ENCODE measurements at regions not wholly inside any gene's neighbourhood (a gene's known extent, or its start where the extent isn't known, plus 50 kb on each side); places are given as distances from the start of the nearest gene placed in this dataset.
"Not testable (repeated sequence)": the region's sequence is repeated elsewhere in the genome, so short reads cannot be mapped to it uniquely, and the experiment has no call there.

DNA sequence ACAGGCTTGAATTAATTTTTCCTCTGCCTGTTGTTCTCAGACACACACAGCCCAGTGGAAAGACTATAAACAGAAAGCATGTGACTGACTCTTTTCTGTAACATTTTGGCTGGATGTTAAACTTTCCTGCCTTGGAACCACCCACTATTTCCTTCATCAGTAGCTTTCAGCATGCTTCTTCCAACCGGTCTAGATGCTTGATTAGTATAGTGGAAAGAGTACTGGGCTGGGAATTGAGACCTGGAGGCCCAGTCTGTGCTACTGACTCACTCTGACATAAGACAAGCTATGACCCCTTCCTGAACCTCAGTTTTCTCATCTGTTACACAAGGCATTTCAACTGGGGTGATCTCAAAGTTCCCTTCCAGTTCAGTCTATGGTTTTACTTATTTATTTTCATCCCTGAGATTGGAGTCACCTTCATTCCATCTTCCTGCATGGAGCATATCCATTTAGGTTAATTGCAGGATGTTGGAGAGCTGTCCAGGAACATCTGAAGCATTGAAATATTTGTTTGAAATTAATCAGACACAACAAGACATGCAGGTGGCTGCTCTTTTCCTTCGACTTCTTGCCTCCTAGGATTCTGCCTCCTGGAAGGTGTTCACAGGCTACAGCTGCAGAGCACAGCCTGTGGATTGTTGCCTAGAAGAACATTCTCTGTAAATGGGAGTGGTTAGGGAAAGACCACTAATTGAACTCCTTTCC, 173.4 kb downstream of the RTL9 start:
- Histone ChIP-seq H3K9ac (ENCODE audit: low read length) (no peak overlapping the region), H3K4me2 (ENCODE audit: low read length) (no peak overlapping the region), H3K36me3 (ENCODE audit: insufficient read depth, low read length) (no peaks in the 10 kb centered on the region), H4K20me1 (ENCODE audit: insufficient read depth, low read length) (no peaks in the 10 kb centered on the region), H3K79me2 (ENCODE audit: insufficient read depth, low read length) (no peaks in the 10 kb centered on the region), H3K9me3 (ENCODE audit: low read length) (no peaks in the 10 kb centered on the region), H3K4me3 (ENCODE audit: low read depth, low read length, poor library complexity, severe bottlenecking) (no peak overlapping the region), H3F3A (ENCODE audit: insufficient read depth, low read length) (no peaks in the 10 kb centered on the region), H2AFZ (ENCODE audit: low read length) (no peak overlapping the region), H3K4me1 (ENCODE audit: insufficient read depth, low read length, severe bottlenecking) (no peaks in the 10 kb centered on the region), H3K27ac (ENCODE audit: low read depth, low read length, poor library complexity, severe bottlenecking) (no peak overlapping the region), H3K9me2 (ENCODE audit: low read depth, low read length) (no peaks in the 10 kb centered on the region), H3K27me3 (ENCODE audit: insufficient read depth, low read length) (no peaks in the 10 kb centered on the region)
- TF ChIP-seq, protein P1, sequence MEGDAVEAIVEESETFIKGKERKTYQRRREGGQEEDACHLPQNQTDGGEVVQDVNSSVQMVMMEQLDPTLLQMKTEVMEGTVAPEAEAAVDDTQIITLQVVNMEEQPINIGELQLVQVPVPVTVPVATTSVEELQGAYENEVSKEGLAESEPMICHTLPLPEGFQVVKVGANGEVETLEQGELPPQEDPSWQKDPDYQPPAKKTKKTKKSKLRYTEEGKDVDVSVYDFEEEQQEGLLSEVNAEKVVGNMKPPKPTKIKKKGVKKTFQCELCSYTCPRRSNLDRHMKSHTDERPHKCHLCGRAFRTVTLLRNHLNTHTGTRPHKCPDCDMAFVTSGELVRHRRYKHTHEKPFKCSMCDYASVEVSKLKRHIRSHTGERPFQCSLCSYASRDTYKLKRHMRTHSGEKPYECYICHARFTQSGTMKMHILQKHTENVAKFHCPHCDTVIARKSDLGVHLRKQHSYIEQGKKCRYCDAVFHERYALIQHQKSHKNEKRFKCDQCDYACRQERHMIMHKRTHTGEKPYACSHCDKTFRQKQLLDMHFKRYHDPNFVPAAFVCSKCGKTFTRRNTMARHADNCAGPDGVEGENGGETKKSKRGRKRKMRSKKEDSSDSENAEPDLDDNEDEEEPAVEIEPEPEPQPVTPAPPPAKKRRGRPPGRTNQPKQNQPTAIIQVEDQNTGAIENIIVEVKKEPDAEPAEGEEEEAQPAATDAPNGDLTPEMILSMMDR (IDR thresholded peaks at IDR 0.05; ENCODE audit: low read length), result no peak
- TF ChIP-seq EZH2 (IDR thresholded peaks at IDR 0.05; ENCODE audit: borderline replicate concordance, low read length), result no peak

DNA sequence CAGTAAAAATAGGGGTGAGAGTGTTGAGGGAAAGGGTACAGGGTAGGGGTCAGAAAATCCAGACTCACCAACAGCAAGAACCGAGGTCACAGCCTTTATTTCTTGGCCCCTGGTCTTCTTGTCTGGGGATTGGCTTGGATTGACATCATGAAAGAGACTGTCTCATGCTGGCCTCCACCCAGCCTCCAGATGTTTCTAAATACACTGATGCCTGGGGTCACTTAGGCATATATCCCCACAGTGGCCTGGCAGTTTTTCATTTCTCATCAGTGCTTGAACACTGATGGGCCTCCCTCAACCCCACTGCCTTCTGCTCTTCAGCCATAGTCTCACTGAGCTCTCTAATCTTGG, 173.9 kb downstream of the RTL9 start:
- Histone ChIP-seq H3K36me3 (ENCODE audit: insufficient read depth, low read length) (no peaks in the 10 kb centered on the region), H3K9me2 (ENCODE audit: low read depth, low read length) (no peaks in the 10 kb centered on the region), H3K79me2 (ENCODE audit: insufficient read depth, low read length) (no peaks in the 10 kb centered on the region), H3K9me3 (ENCODE audit: low read length) (no peaks in the 10 kb centered on the region), H3K27ac (ENCODE audit: low read depth, low read length, poor library complexity, severe bottlenecking) (no peak overlapping the region), H3K9ac (ENCODE audit: low read length) (no peak overlapping the region), H4K20me1 (ENCODE audit: insufficient read depth, low read length) (no peaks in the 10 kb centered on the region), H3K4me2 (ENCODE audit: low read length) (no peak overlapping the region), H3K4me1 (ENCODE audit: insufficient read depth, low read length, severe bottlenecking) (no peaks in the 10 kb centered on the region), H3K27me3 (ENCODE audit: insufficient read depth, low read length) (no peaks in the 10 kb centered on the region), H2AFZ (ENCODE audit: low read length) (no peak overlapping the region), H3F3A (ENCODE audit: insufficient read depth, low read length) (no peaks in the 10 kb centered on the region), H3K4me3 (ENCODE audit: low read depth, low read length, poor library complexity, severe bottlenecking) (no peak overlapping the region)
- TF ChIP-seq EZH2 (IDR thresholded peaks at IDR 0.05; ENCODE audit: borderline replicate concordance, low read length), result no peak
- TF ChIP-seq, protein P1 (IDR thresholded peaks at IDR 0.05; ENCODE audit: low read length), result no peak

DNA sequence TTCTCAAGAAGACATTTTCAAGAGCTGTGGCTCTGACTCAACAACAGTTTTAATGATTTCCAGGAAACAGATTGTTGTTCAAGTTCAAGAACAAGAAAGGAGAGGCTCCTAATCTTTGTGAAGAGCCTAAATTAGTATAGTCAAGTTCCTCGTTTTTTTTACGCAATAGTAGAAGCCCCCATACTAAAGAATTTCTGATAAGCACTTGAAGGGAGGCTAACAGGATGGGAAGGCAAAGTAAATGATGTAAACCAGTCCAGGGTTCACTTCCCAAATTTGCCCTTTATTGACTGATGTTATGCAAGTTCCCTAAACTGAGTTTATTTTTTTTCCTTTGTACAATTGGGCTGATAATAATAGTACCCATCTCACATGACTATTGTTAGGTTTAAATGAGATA, 178.2 kb downstream of the RTL9 start:
- Histone ChIP-seq H3K9ac (ENCODE audit: low read length) (no peak overlapping the region), H3K4me3 (ENCODE audit: low read depth, low read length, poor library complexity, severe bottlenecking) (no peak overlapping the region), H3K9me2 (ENCODE audit: low read depth, low read length) (no peaks in the 10 kb centered on the region), H3K79me2 (ENCODE audit: insufficient read depth, low read length) (no peaks in the 10 kb centered on the region), H3K27ac (ENCODE audit: low read depth, low read length, poor library complexity, severe bottlenecking) (no peak overlapping the region), H4K20me1 (ENCODE audit: insufficient read depth, low read length) (no peaks in the 10 kb centered on the region), H3K36me3 (ENCODE audit: insufficient read depth, low read length) (no peaks in the 10 kb centered on the region), H3K27me3 (ENCODE audit: insufficient read depth, low read length) (no peaks in the 10 kb centered on the region), H2AFZ (ENCODE audit: low read length) (no peak overlapping the region), H3F3A (ENCODE audit: insufficient read depth, low read length) (no peaks in the 10 kb centered on the region), H3K4me1 (ENCODE audit: insufficient read depth, low read length, severe bottlenecking) (no peaks in the 10 kb centered on the region), H3K4me2 (ENCODE audit: low read length) (no peak overlapping the region), H3K9me3 (ENCODE audit: low read length) (no peaks in the 10 kb centered on the region)
- no peak for TF ChIP-seq EZH2 (IDR thresholded peaks at IDR 0.05; ENCODE audit: borderline replicate concordance, low read length)

GRCh38 chrX:110541266-110541665, 182.6 kb downstream of the RTL9 start:
- no peaks in the 10 kb centered on the region for H3F3A ChIP-seq (ENCODE audit: insufficient read depth, low read length)
- no peaks in the 10 kb centered on the region for H3K27me3 ChIP-seq (ENCODE audit: insufficient read depth, low read length)
- no peak overlapping the region for H3K9ac ChIP-seq (ENCODE audit: low read length)
- no peak overlapping the region for H2AFZ ChIP-seq (ENCODE audit: low read length)
- no peaks in the 10 kb centered on the region for H3K9me2 ChIP-seq (ENCODE audit: low read depth, low read length)
- no peaks in the 10 kb centered on the region for H3K9me3 ChIP-seq (ENCODE audit: low read length)
- H3K4me1 ChIP-seq (ENCODE audit: insufficient read depth, low read length, severe bottlenecking), result no peaks in the 10 kb centered on the region
- H3K4me2 ChIP-seq (ENCODE audit: low read length), result no peak overlapping the region
- H3K4me3 ChIP-seq (ENCODE audit: low read depth, low read length, poor library complexity, severe bottlenecking), result no peak overlapping the region
- no peak overlapping the region for H3K27ac ChIP-seq (ENCODE audit: low read depth, low read length, poor library complexity, severe bottlenecking)
- no peaks in the 10 kb centered on the region for H4K20me1 ChIP-seq (ENCODE audit: insufficient read depth, low read length)
- H3K79me2 ChIP-seq (ENCODE audit: insufficient read depth, low read length), result no peaks in the 10 kb centered on the region
- H3K36me3 ChIP-seq (ENCODE audit: insufficient read depth, low read length), result no peaks in the 10 kb centered on the region
- TF ChIP-seq, protein P1 (IDR thresholded peaks at IDR 0.05; ENCODE audit: low read length), result no peak
- TF ChIP-seq EZH2 (IDR thresholded peaks at IDR 0.05; ENCODE audit: borderline replicate concordance, low read length), result no peak

- not testable (repeated sequence) for H3K27ac ChIP-seq (ENCODE audit: low read depth, low read length, poor library complexity, severe bottlenecking); H3K27me3 ChIP-seq (ENCODE audit: insufficient read depth, low read length); H3K9me2 ChIP-seq (ENCODE audit: low read depth, low read length); H3F3A ChIP-seq (ENCODE audit: insufficient read depth, low read length); H4K20me1 ChIP-seq (ENCODE audit: insufficient read depth, low read length); H3K79me2 ChIP-seq (ENCODE audit: insufficient read depth, low read length); H3K9ac ChIP-seq (ENCODE audit: low read length); H3K4me1 ChIP-seq (ENCODE audit: insufficient read depth, low read length, severe bottlenecking); H2AFZ ChIP-seq (ENCODE audit: low read length); H3K9me3 ChIP-seq (ENCODE audit: low read length); H3K4me2 ChIP-seq (ENCODE audit: low read length); H3K4me3 ChIP-seq (ENCODE audit: low read depth, low read length, poor library complexity, severe bottlenecking); H3K36me3 ChIP-seq (ENCODE audit: insufficient read depth, low read length)
These were observed 192.2 kb downstream of the RTL9 start for GRCh38 chrX:110550854-110551253.
